Cerebellar cortex (tissue), 1 donor: ENCODE measurements at regions not wholly inside any gene's neighbourhood (a gene's known extent, or its start where the extent isn't known, plus 50 kb on each side); places are given as distances from the start of the nearest gene placed in this dataset.
"Not testable (repeated sequence)": the region's sequence is repeated elsewhere in the genome, so short reads cannot be mapped to it uniquely, and the experiment has no call there.

Experiments
- DNase-seq: peaks from one replicate; pipeline ENCODE4 v3.0.0-alpha.2; 2015; ENCODE audit warnings: low spot score

GRCh38 chr6:3921663-3922062, 72.5 kb downstream of the FAM50B start:
- DNase-seq = no peak

- DNase-seq = not testable (repeated sequence)
These were observed 73.4 kb downstream of the FAM50B start for GRCh38 chr6:3922619-3923018.

GRCh38 chr6:3925223-3926149, 76.3 kb downstream of the FAM50B start:
- DNase-seq = not testable (repeated sequence)

GRCh38 chr6:3926150-3926482, 76.9 kb downstream of the FAM50B start:
- DNase-seq = no peak

- no peak for DNase-seq
These were observed 78.9 kb downstream of the FAM50B start for GRCh38 chr6:3928111-3928510.

- DNase-seq = no peak
These were observed 80.2 kb downstream of the FAM50B start for GRCh38 chr6:3929281-3929798.

GRCh38 chr6:3937438-3937837, 88.3 kb downstream of the FAM50B start:
- no peak for DNase-seq

- DNase-seq = no peak
These were observed 89.7 kb downstream of the FAM50B start for GRCh38 chr6:3938715-3939367.

GRCh38 chr6:3939368-3939958, 90.3 kb downstream of the FAM50B start:
- no peak for DNase-seq

GRCh38 chr6:3939964-3940363, 90.8 kb downstream of the FAM50B start:
- DNase-seq = no peak

GRCh38 chr6:3940703-3941102, 91.5 kb downstream of the FAM50B start:
- no peak for DNase-seq

- no peak for DNase-seq
These were observed 94.2 kb downstream of the FAM50B start for GRCh38 chr6:3943331-3943765.

- no peak for DNase-seq
These were observed 95.1 kb downstream of the FAM50B start for GRCh38 chr6:3944246-3944645.

- no peak for DNase-seq
These were observed 97.6 kb downstream of the FAM50B start for GRCh38 chr6:3946778-3947177.

- no peak for DNase-seq
These were observed 99.7 kb downstream of the FAM50B start for GRCh38 chr6:3948866-3949265.

- DNase-seq = no peak
These were observed 100.3 kb downstream of the FAM50B start for GRCh38 chr6:3949521-3949920.

GRCh38 chr6:3956054-3956453, 106.9 kb downstream of the FAM50B start:
- DNase-seq = no peak

GRCh38 chr6:3957321-3957720, 108.1 kb downstream of the FAM50B start:
- no peak for DNase-seq

GRCh38 chr6:3958255-3958654, 109.1 kb downstream of the FAM50B start:
- DNase-seq = no peak

- no peak for DNase-seq
These were observed 110.2 kb downstream of the FAM50B start for GRCh38 chr6:3959385-3959784.

- DNase-seq = no peak
These were observed 111.7 kb downstream of the FAM50B start for GRCh38 chr6:3960754-3961361.

- no peak for DNase-seq
These were observed 112.5 kb downstream of the FAM50B start for GRCh38 chr6:3961581-3962215.
